CD14-positive monocyte (primary cell): ENCODE measurements at regions not wholly inside any gene's neighbourhood (a gene's known extent, or its start where the extent isn't known, plus 50 kb on each side); places are given as distances from the start of the nearest gene placed in this dataset.

ENCODE experiments used
- DNase-seq, 3 donors: peaks; one replicate each; pipeline ENCODE4 v3.0.0-alpha.2; 2011 to 2022
- H2AFZ ChIP-seq: 2 replicates; pipeline ENCODE4 v1.6.0; 2012; ENCODE audit warnings: mild to moderate bottlenecking, low read depth, low read length, inconsistent platforms; ENCODE audit not compliant: insufficient read depth, poor library complexity, severe bottlenecking
- H3K27ac ChIP-seq, 2 donors: 1 replicate in 1 of 2; 2 replicates in 1 of 2; pipeline ENCODE4 v1.5.1; 2012 to 2013; ENCODE audit warnings: low read length in 2 of 2, control low read depth in 1 of 2, inconsistent platforms in 1 of 2, low read depth in 1 of 2, mild to moderate bottlenecking in 1 of 2
- H3K27me3 ChIP-seq, 2 donors: one replicate each; pipeline versions ENCODE4 v1.6.0 to v1.6.1; 2011 to 2013; ENCODE audit warnings: low read length in 2 of 2; ENCODE audit not compliant: control insufficient read depth in 2 of 2, insufficient read depth in 2 of 2
- H3K36me3 ChIP-seq, 2 donors: replicated peaks in 1 of 2; 1 replicate in 1 of 2; 2 replicates in 1 of 2; pipeline versions ENCODE4 v1.5.1 to v1.6.1; 2012 to 2013; ENCODE audit warnings: low read length in 2 of 2, control low read depth in 1 of 2, inconsistent platforms in 1 of 2, mild to moderate bottlenecking in 1 of 2; ENCODE audit not compliant: insufficient read depth in 2 of 2, control insufficient read depth in 1 of 2
- H3K4me1 ChIP-seq, 2 donors: 1 replicate in 1 of 2; 2 replicates in 1 of 2; pipeline versions ENCODE4 v1.5.1 to v1.6.1; 2012 to 2013; ENCODE audit warnings: low read length in 2 of 2, control low read depth in 1 of 2, inconsistent platforms in 1 of 2, mild to moderate bottlenecking in 1 of 2, moderate library complexity in 1 of 2; ENCODE audit not compliant: insufficient read depth in 2 of 2, control insufficient read depth in 1 of 2
- H3K4me2 ChIP-seq: replicated peaks from 2 replicates; pipeline ENCODE3; 2012; ENCODE audit warnings: low read length, moderate library complexity, mild to moderate bottlenecking; ENCODE audit not compliant: poor library complexity, severe bottlenecking; ENCODE audit errors: extremely low read depth
- H3K4me3 ChIP-seq, 3 experiments: fragments of 200-600 bp in 1 of 3; sonication (generic) in 1 of 3; replicated peaks in 1 of 3; 1 replicate in 2 of 3; 2 replicates in 1 of 3; pipeline ENCODE4 v1.5.1; 2011 to 2013; ENCODE audit warnings: low read length in 3 of 3, mild to moderate bottlenecking in 3 of 3, control low read depth in 2 of 3, low read depth in 2 of 3, inconsistent platforms in 1 of 3, moderate library complexity in 1 of 3
- H3K79me2 ChIP-seq: 2 replicates; pipeline ENCODE4 v1.6.0; 2012; ENCODE audit warnings: mild to moderate bottlenecking, control low read depth, inconsistent platforms, low read length, moderate library complexity; ENCODE audit not compliant: insufficient read depth
- H3K9ac ChIP-seq: 2 replicates; pipeline ENCODE4 v1.6.0; 2017; ENCODE audit warnings: low read length, mild to moderate bottlenecking; ENCODE audit not compliant: insufficient read depth, poor library complexity, severe bottlenecking
- H3K9me3 ChIP-seq, 2 donors: replicated peaks in 1 of 2; 1 replicate in 1 of 2; 2 replicates in 1 of 2; pipeline versions ENCODE4 v1.5.1 to v1.6.1; 2012 to 2013; ENCODE audit warnings: low read length in 2 of 2, control low read depth in 1 of 2; ENCODE audit not compliant: control insufficient read depth in 1 of 2, insufficient read depth in 1 of 2
- H4K20me1 ChIP-seq: 2 replicates; pipeline ENCODE4 v1.6.0; 2012; ENCODE audit warnings: mild to moderate bottlenecking, low read length, control low read depth, moderate library complexity; ENCODE audit not compliant: insufficient read depth
- H3K27ac Mint-ChIP-seq, 7 donors: one replicate each; pipeline ENCODE4 v1.8.0; 2020; ENCODE audit warnings: mild to moderate bottlenecking in 7 of 7, mixed read lengths in 7 of 7, moderate library complexity in 6 of 7, inconsistent platforms in 2 of 7
- H3K27me3 Mint-ChIP-seq, 3 donors: one replicate each; pipeline ENCODE4 v1.8.0; 2021 to 2022; ENCODE audit warnings: low read depth in 3 of 3, mild to moderate bottlenecking in 3 of 3, mixed read lengths in 3 of 3, moderate library complexity in 3 of 3, inconsistent platforms in 1 of 3
- H3K36me3 Mint-ChIP-seq, 2 donors: one replicate each; pipeline ENCODE4 v1.8.0; 2020; ENCODE audit warnings: mixed read lengths in 2 of 2, inconsistent platforms in 1 of 2, mild to moderate bottlenecking in 1 of 2
- H3K4me1 Mint-ChIP-seq: one replicate; pipeline ENCODE4 v1.8.0; 2020; ENCODE audit warnings: mild to moderate bottlenecking, mixed read lengths
- H3K4me3 Mint-ChIP-seq, 2 donors: one replicate each; pipeline ENCODE4 v1.8.0; 2020; ENCODE audit warnings: mild to moderate bottlenecking in 2 of 2, mixed read lengths in 2 of 2, moderate library complexity in 1 of 2
- H3K9me3 Mint-ChIP-seq, 7 donors: one replicate each; pipeline ENCODE4 v1.8.0; 2020 to 2022; ENCODE audit warnings: mixed read lengths in 7 of 7, mild to moderate bottlenecking in 6 of 7, moderate library complexity in 6 of 7, inconsistent platforms in 2 of 7
- CTCF ChIP-seq: fragments of 200-600 bp; IDR thresholded peaks from one replicate; pipeline ENCODE4 v1.8.0; 2022; ENCODE audit warnings: antibody characterized with exemption, mild to moderate bottlenecking
- WGBS: methylation state at CpG from one replicate; pipeline ENCODE4 v1.1.5; 2013; ENCODE audit warnings: missing lambda C conversion rate; ENCODE audit not compliant: insufficient coverage; 5-methylcytosine and 5-hydroxymethylcytosine counted together
- intact Hi-C, 2 donors: fragments of 100-400 bp; cut with micrococcal nuclease; formaldehyde crosslinking; loops; one replicate each; pipeline versions ENCODE4 v1.15.0 to v1.15.1; 2023

DNA sequence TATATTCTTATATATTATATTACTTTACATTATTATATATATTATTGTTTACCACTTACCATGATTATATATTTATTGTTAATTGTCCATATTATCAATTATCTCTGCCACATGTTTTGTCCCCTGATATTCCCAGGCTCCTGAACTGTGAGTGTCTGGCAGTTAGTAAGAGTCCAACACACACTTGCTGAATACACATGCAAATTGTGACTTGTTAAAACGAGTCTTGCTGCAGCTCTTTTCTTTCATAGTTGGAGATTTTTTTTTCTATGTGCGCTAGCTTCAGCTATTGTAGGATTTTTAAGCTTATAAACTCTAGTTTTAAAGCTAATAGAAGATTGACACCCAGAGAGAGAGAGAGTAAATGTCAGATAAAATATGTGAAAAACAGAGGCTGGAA lies 207.8 kb upstream of the FAM3C start:
- WGBS, result no CpG with 5 or more reads among the region's 2 CpGs
- Histone ChIP-seq H3K79me2 (no peaks in the 10 kb centered on the region), H3K9ac (no peak overlapping the region), H3K4me2 (no peak overlapping the region), H3K4me3 (no peak overlapping the region), H3K27me3 (no peaks in the 10 kb centered on the region), H3K4me1 (no peaks in the 10 kb centered on the region), H3K36me3 (no peaks in the 10 kb centered on the region), H3K9me3 (peaks cover 0 to 8% of the 10 kb centered on the region in 2 donors), H2AFZ (no peak overlapping the region), H4K20me1 (no peaks in the 10 kb centered on the region), H3K27ac (no peak overlapping the region)
- H3K27ac Mint-ChIP-seq, result no peak overlapping the region
- no peaks in the 10 kb centered on the region for H3K36me3 Mint-ChIP-seq
- no peaks in the 10 kb centered on the region for H3K27me3 Mint-ChIP-seq
- no peak for DNase-seq
- no peak for TF ChIP-seq CTCF
- peaks cover 0 to 14% (median 4%) of the 10 kb centered on the region in 7 donors for H3K9me3 Mint-ChIP-seq
- intact Hi-C loops, result no loop called here
- H3K4me1 Mint-ChIP-seq, result no peaks in the 10 kb centered on the region
- no peak overlapping the region for H3K4me3 Mint-ChIP-seq

DNA sequence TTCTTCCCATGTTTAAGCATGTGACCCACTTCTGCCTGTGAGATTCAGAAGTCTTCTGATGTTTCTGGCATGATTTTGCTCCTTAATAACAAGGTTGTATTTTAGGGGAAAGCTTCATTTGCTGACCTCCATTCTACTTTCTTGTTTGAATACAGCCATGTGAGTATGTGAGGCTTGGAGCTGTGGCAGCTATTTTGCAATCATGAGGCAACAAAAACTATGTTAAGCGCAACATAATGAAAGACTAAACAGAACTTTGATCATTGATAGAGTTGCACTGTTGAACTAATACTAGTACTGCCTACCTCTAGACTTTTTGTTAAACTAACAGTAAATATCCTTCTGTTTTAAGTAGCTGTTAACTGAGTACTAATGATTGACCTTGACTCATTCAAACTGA lies 203.8 kb upstream of the FAM3C start:
- no peak for TF ChIP-seq CTCF
- no CpG with 5 or more reads among the region's 1 CpG for WGBS
- H2AFZ ChIP-seq, result no peak overlapping the region

More for the DNA sequence above, 203.8 kb upstream of the FAM3C start:
- H3K36me3 Mint-ChIP-seq, result no peaks in the 10 kb centered on the region
- Histone ChIP-seq H3K9ac (no peak overlapping the region), H4K20me1 (no peaks in the 10 kb centered on the region), H3K4me3 (no peak overlapping the region), H3K9me3 (peaks cover 0 to 5% of the 10 kb centered on the region in 2 donors), H3K79me2 (no peaks in the 10 kb centered on the region), H3K36me3 (no peaks in the 10 kb centered on the region), H3K27me3 (no peaks in the 10 kb centered on the region), H3K4me2 (no peak overlapping the region), H3K27ac (no peak overlapping the region), H3K4me1 (no peaks in the 10 kb centered on the region)
- DNase-seq, result no peak
- intact Hi-C loops, result no loop called here
- peaks cover 0 to 10% (median 4%) of the 10 kb centered on the region in 7 donors for H3K9me3 Mint-ChIP-seq
- no peaks in the 10 kb centered on the region for H3K4me1 Mint-ChIP-seq
- H3K4me3 Mint-ChIP-seq, result no peak overlapping the region
- H3K27me3 Mint-ChIP-seq, result no peaks in the 10 kb centered on the region
- no peak overlapping the region for H3K27ac Mint-ChIP-seq
